A549 (cell line): ENCODE measurements at regions not wholly inside any gene's neighbourhood (a gene's known extent, or its start where the extent isn't known, plus 50 kb on each side); places are given as distances from the start of the nearest gene placed in this dataset.

Experiments
- ATAC-seq, 2 experiments: fragments of 200-7000 bp in 1 of 2; fragments of >200 bp in 1 of 2; cut with Nextera tagmentation in 1 of 2; cut with Tn5 transposase in 1 of 2; 3 replicates each; pipeline versions ENCODE4 v1.8.0 to v1.9.1; 2018 to 2020; ENCODE audit warnings: mild to moderate bottlenecking in 1 of 2, moderate library complexity in 1 of 2
- CTCF ChIA-PET: fragments of 300-600 bp; sonication (Branson Sonifier 250); formaldehyde crosslinking; extraction: SDS; loops from one replicate; lab custom pipeline; 2021; ENCODE audit warnings: antibody characterized with exemption, inconsistent platforms; lab: Yijun Ruan, JAX
- POLR2A ChIA-PET: fragments of 350-600 bp; formaldehyde crosslinking; extraction: SDS; loops from one replicate; lab custom pipeline; 2021; ENCODE audit warnings: antibody characterized with exemption, inconsistent platforms; lab: Yijun Ruan, JAX
- DNase-seq, 2 experiments: peaks; one replicate each; pipeline versions ENCODE4 v3.0.0 to v3.0.0-alpha.2; 2011 to 2016; ENCODE audit warnings: low read depth in 1 of 2, low spot score in 1 of 2
- FAIRE-seq: peaks from 2 replicates; lab custom pipeline; 2011; peaks lifted over from hg19 to GRCh38; lab: Jason Lieb, UNC
- H3K27ac ChIP-seq, 2 experiments: fragments of >200 bp; sonication (Bioruptor Twin); formaldehyde crosslinking; 3 replicates each; pipeline ENCODE4 v1.5.1; 2016 to 2017
- H3K4me1 ChIP-seq: fragments of >200 bp; sonication (Bioruptor Twin); formaldehyde crosslinking; 3 replicates; pipeline ENCODE4 v1.6.1; 2016
- H3K4me2 ChIP-seq: fragments of >200 bp; sonication (Bioruptor Twin); formaldehyde crosslinking; 3 replicates; pipeline ENCODE4 v1.6.1; 2016
- H3K4me3 ChIP-seq: fragments of >200 bp; sonication (Bioruptor Twin); formaldehyde crosslinking; 3 replicates; pipeline ENCODE4 v1.5.1; 2016
- H3K9me3 ChIP-seq: fragments of >200 bp; sonication (Bioruptor Twin); formaldehyde crosslinking; 3 replicates; pipeline ENCODE4 v1.6.1; 2016
- CBX8 ChIP-seq: fragments of 200-600 bp; sonication (generic); IDR thresholded peaks from 2 replicates; pipeline ENCODE4 v1.6.1; 2016
- CEBPB ChIP-seq, 2 experiments: fragments of >200 bp in 1 of 2; sonication (Bioruptor Twin) in 1 of 2; formaldehyde crosslinking in 1 of 2; IDR thresholded peaks; 2 replicates each; pipeline ENCODE4 v1.6.1; 2012 to 2016
- CHD4 ChIP-seq: fragments of 200-600 bp; sonication (generic); IDR thresholded peaks from 2 replicates; pipeline ENCODE4 v1.6.1; 2016; ENCODE audit warnings: antibody characterized with exemption, mild to moderate bottlenecking, borderline replicate concordance
- CTCF ChIP-seq: fragments of >200 bp; sonication (Bioruptor Twin); formaldehyde crosslinking; IDR thresholded peaks from 3 replicates; pipeline ENCODE4 v1.5.1; 2016
- ELK1 ChIP-seq: fragments of 150-350 bp; IDR thresholded peaks from 2 replicates; pipeline ENCODE4 v1.6.1; 2014; ENCODE audit warnings: low read depth, mild to moderate bottlenecking, low read length
- FOSB ChIP-seq: fragments of 250-450 bp; sonication (Bioruptor Pico); IDR thresholded peaks from 2 replicates; pipeline ENCODE4 v1.5.0; 2020; ENCODE audit warnings: mild to moderate bottlenecking, moderate library complexity
- FOSL2 ChIP-seq, 2 experiments: fragments of 450-650 bp in 1 of 2; fragments of >200 bp in 1 of 2; sonication (Bioruptor Twin) in 1 of 2; formaldehyde crosslinking; IDR thresholded peaks; 2 replicates each; pipeline versions ENCODE4 v1.5.0 to v1.6.1; 2016 to 2020; ENCODE audit warnings: mild to moderate bottlenecking in 1 of 2, moderate library complexity in 1 of 2
- FOXS1 ChIP-seq: fragments of 250-450 bp; sonication (Bioruptor Pico); IDR thresholded peaks from 2 replicates; pipeline ENCODE4 v1.5.0; 2020; ENCODE audit warnings: mild to moderate bottlenecking, moderate library complexity
- HDAC2 ChIP-seq: fragments of 200-600 bp; sonication (generic); IDR thresholded peaks from 2 replicates; pipeline ENCODE4 v1.6.1; 2016
- JUN ChIP-seq, 2 experiments: fragments of >200 bp; sonication (Bioruptor Twin); formaldehyde crosslinking; IDR thresholded peaks; 2 replicates in 1 of 2; 3 replicates in 1 of 2; pipeline ENCODE4 v1.6.1; 2016 to 2017
- JUNB ChIP-seq: fragments of >200 bp; sonication (Bioruptor Twin); formaldehyde crosslinking; IDR thresholded peaks from 2 replicates; pipeline ENCODE4 v1.6.1; 2016
- KDM5A ChIP-seq: fragments of 200-600 bp; sonication (generic); IDR thresholded peaks from 2 replicates; pipeline ENCODE4 v1.6.1; 2016; ENCODE audit warnings: antibody characterized with exemption, mild to moderate bottlenecking
- MAX ChIP-seq: IDR thresholded peaks from 2 replicates; pipeline ENCODE4 v1.6.1; 2012
- NFE2L2 ChIP-seq: fragments of 150-350 bp; conservative IDR thresholded peaks from 2 replicates; pipeline ENCODE4 v1.6.1; 2014; ENCODE audit warnings: low read length
- POLR2A ChIP-seq: IDR thresholded peaks from 2 replicates; pipeline ENCODE4 v1.6.1; 2012; ENCODE audit warnings: mild to moderate bottlenecking, low read length
- POLR2AphosphoS2 ChIP-seq: conservative IDR thresholded peaks from 2 replicates; pipeline ENCODE4 v1.6.1; 2012; ENCODE audit warnings: low read length, improper control_type of control experiment, inconsistent platforms
- RAD21 ChIP-seq, 2 experiments: fragments of >200 bp in 1 of 2; sonication (Bioruptor Twin) in 1 of 2; formaldehyde crosslinking in 1 of 2; IDR thresholded peaks in 1 of 2; conservative IDR thresholded peaks in 1 of 2; 2 replicates in 1 of 2; 3 replicates in 1 of 2; pipeline ENCODE4 v1.6.1; 2012 to 2018; ENCODE audit warnings: inconsistent platforms in 1 of 2
- REST ChIP-seq: fragments of 200-600 bp; sonication (generic); IDR thresholded peaks from 2 replicates; pipeline ENCODE4 v1.6.1; 2016; ENCODE audit warnings: antibody characterized with exemption, mild to moderate bottlenecking, moderate library complexity
- RFX5 ChIP-seq: fragments of 450-650 bp; IDR thresholded peaks from 2 replicates; pipeline ENCODE4 v1.7.1; 2014; ENCODE audit warnings: antibody characterized with exemption, mild to moderate bottlenecking, moderate library complexity
- RNF2 ChIP-seq: fragments of 200-600 bp; sonication (generic); IDR thresholded peaks from 2 replicates; pipeline ENCODE4 v1.6.1; 2016; ENCODE audit warnings: low read depth, mild to moderate bottlenecking, antibody characterized with exemption, moderate library complexity, borderline replicate concordance
- SMC3 ChIP-seq: fragments of >200 bp; sonication (Bioruptor Twin); formaldehyde crosslinking; IDR thresholded peaks from 3 replicates; pipeline ENCODE4 v1.6.1; 2018; ENCODE audit warnings: inconsistent platforms
- TP53 ChIP-seq: fragments of 250-450 bp; sonication (Bioruptor Pico); IDR thresholded peaks from 2 replicates; pipeline ENCODE4 v1.5.0; 2021; ENCODE audit warnings: mild to moderate bottlenecking, moderate library complexity
- ZFP36 ChIP-seq: fragments of 450-650 bp; IDR thresholded peaks from 2 replicates; pipeline ENCODE4 v1.6.1; 2014; ENCODE audit warnings: borderline replicate concordance; ENCODE audit not compliant: partially characterized antibody
- ZSCAN20 ChIP-seq: fragments of 250-450 bp; sonication (Bioruptor Pico); IDR thresholded peaks from 2 replicates; pipeline ENCODE4 v1.8.0; 2022; ENCODE audit warnings: mild to moderate bottlenecking, moderate library complexity
- WGBS: methylation state at CpG from one replicate; pipeline ENCODE4 v1.1.6; 2017; ENCODE audit errors: missing lambda C conversion rate; 5-methylcytosine and 5-hydroxymethylcytosine counted together

- WGBS = 44% methylated on average over 4 of the region's 7 CpGs
- no peak for FAIRE-seq
- POLR2A ChIA-PET = no interaction called here
- TF ChIP-seq KDM5A (no peak), RAD21 (conservative IDR thresholded peaks at IDR 0.05 in 1 of 2, IDR thresholded peaks at IDR 0.05 in 1 of 2) (no peak), RNF2 (no peak), ZFP36 (no peak), ELK1 (no peak), FOSB (CRISPR knock-in tag) (no peak), RFX5 (no peak), POLR2A (no peak), MAX (no peak), POLR2AphosphoS2 (no peak), REST (no peak)
- ATAC-seq = no peak
- CTCF ChIA-PET = interaction anchor here (0.8 to 1.1 kb wide), 3 partner anchors 9 to 142 kb away, joined by 3 read pairs; no protein-coding TSS in a partner anchor
- H3K4me3 ChIP-seq = no peak overlapping the region
- H3K9me3 ChIP-seq = no peaks in the 10 kb centered on the region
- H3K27ac ChIP-seq = no peak overlapping the region
- no peak for DNase-seq
- no peaks in the 10 kb centered on the region for H3K4me1 ChIP-seq
- no peak overlapping the region for H3K4me2 ChIP-seq
Observed at GRCh38 chr15:77771616-77772015, 138.9 kb upstream of the LINGO1 start.

- no peaks in the 10 kb centered on the region for H3K9me3 ChIP-seq
- H3K4me2 ChIP-seq = no peak overlapping the region
- H3K27ac ChIP-seq = no peak overlapping the region
- H3K4me1 ChIP-seq = no peaks in the 10 kb centered on the region
- no peak for DNase-seq
- POLR2A ChIA-PET = no interaction called here
- ATAC-seq = no peak
- no peak overlapping the region for H3K4me3 ChIP-seq
- TF ChIP-seq NFE2L2 = no peak
- TF ChIP-seq POLR2A = no peak
- TF ChIP-seq JUNB = no peak
- no peak for TF ChIP-seq POLR2AphosphoS2
- no peak for TF ChIP-seq FOSL2 (IDR thresholded peaks at IDR 0.05)
- TF ChIP-seq FOSL2 (CRISPR knock-in tag; IDR thresholded peaks at IDR 0.05) = no peak
- TF ChIP-seq ZFP36 = no peak
- no peak for TF ChIP-seq CEBPB (IDR thresholded peaks at IDR 0.05)
- no peak for TF ChIP-seq CTCF
- TF ChIP-seq HDAC2 = no peak
- TF ChIP-seq MAX = no peak
- no peak for TF ChIP-seq TP53 (CRISPR knock-in tag)
- no peak for TF ChIP-seq CHD4
- TF ChIP-seq FOSB (CRISPR knock-in tag) = no peak
- no peak for TF ChIP-seq CBX8
- no peak for TF ChIP-seq JUN (IDR thresholded peaks at IDR 0.05)
- no peak for TF ChIP-seq SMC3
- TF ChIP-seq ZSCAN20 (CRISPR knock-in tag) = no peak
- TF ChIP-seq FOXS1 (CRISPR knock-in tag) = no peak
- 60% methylated on average over 7 of the region's 7 CpGs for WGBS
- FAIRE-seq = no peak
- CTCF ChIA-PET = interaction anchor here (0.7 to 2.8 kb wide), 3 partner anchors 13 to 249 kb away, joined by 3 to 10 read pairs (median 4); no protein-coding TSS in a partner anchor
Observed at GRCh38 chr15:77769700-77770099, 137.0 kb upstream of the LINGO1 start.
